Ovary (tissue), 3 donors: ENCODE measurements at regions not wholly inside any gene's neighbourhood (a gene's known extent, or its start where the extent isn't known, plus 50 kb on each side); places are given as distances from the start of the nearest gene placed in this dataset.

Experiments used
- POLR2A ChIP-seq: fragments of 450-650 bp; IDR thresholded peaks from one replicate; pipeline ENCODE4 v1.6.1; 2017; ENCODE audit warnings: antibody characterized with exemption, mild to moderate bottlenecking, moderate library complexity
- TF ChIP-seq, protein P1 (sequence below), 3 donors: fragments of 450-650 bp in 2 of 3; fragments of 200-600 bp in 1 of 3; IDR thresholded peaks; one replicate each; pipeline versions ENCODE4 v1.5.1 to v1.8.0; 2016 to 2022; ENCODE audit warnings: antibody characterized with exemption in 3 of 3, mild to moderate bottlenecking in 1 of 3
- donor health status: DM: no; HTN: no; CAD: no.

DNA sequence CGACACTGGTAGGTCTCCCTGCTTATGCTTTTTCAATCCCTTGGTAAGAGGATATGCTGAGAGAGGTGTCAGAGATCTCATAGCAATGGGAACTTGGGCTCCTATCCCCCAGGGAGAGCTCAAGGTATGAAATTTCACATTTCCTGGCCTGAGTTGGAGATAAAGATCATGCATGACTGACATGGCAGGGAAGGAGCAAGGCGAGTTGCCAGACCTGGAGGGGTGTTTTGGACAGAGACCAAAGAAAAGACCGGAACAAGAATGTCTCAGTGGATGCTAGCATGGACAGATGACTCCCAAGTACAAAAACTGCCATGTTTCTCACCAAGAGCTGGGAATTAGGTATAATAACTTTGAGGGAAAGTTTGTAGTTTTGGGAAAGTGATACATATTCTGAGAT is 334.1 kb upstream of the B3GALT2 start:
- TF ChIP-seq, protein P1, sequence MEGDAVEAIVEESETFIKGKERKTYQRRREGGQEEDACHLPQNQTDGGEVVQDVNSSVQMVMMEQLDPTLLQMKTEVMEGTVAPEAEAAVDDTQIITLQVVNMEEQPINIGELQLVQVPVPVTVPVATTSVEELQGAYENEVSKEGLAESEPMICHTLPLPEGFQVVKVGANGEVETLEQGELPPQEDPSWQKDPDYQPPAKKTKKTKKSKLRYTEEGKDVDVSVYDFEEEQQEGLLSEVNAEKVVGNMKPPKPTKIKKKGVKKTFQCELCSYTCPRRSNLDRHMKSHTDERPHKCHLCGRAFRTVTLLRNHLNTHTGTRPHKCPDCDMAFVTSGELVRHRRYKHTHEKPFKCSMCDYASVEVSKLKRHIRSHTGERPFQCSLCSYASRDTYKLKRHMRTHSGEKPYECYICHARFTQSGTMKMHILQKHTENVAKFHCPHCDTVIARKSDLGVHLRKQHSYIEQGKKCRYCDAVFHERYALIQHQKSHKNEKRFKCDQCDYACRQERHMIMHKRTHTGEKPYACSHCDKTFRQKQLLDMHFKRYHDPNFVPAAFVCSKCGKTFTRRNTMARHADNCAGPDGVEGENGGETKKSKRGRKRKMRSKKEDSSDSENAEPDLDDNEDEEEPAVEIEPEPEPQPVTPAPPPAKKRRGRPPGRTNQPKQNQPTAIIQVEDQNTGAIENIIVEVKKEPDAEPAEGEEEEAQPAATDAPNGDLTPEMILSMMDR (IDR thresholded peaks at IDR 0.05) = no peak
- no peak for TF ChIP-seq POLR2A
